GM10266 (cell line): ENCODE measurements at regions not wholly inside any gene's neighbourhood (a gene's known extent, or its start where the extent isn't known, plus 50 kb on each side); places are given as distances from the start of the nearest gene placed in this dataset.

Experiments
- DNase-seq: peaks from one replicate; pipeline ENCODE4 v3.0.0; 2012; ENCODE audit errors: extremely low spot score
- TF ChIP-seq, protein P1 (sequence below): IDR thresholded peaks from 2 replicates; pipeline ENCODE4 v1.5.1; 2012; ENCODE audit warnings: mild to moderate bottlenecking, low read depth; ENCODE audit not compliant: control insufficient read depth, insufficient read depth; ENCODE audit errors: missing control alignments

DNA sequence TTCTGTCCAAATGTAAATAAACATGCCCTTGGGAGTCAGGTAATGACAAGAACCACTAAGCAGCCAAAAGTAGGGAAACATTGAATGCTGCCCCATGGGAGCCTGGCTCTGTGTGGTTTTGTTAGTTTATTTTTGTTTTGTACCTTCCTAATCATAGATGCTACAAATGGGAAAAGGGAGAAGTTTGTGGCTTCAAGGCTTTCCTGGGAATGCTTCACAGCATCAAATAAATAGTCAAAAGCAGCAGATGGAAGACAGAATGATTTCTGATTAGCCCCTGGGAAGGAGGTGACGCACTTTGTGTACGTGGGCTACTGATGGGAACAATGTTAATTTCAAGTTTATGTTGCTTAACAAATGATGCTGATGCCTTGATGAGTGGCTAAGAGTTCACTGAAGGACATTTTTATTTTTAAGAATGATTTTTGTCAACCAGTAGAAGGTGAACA lies 532.7 kb downstream of the BCKDHB start:
- TF ChIP-seq, protein P1, sequence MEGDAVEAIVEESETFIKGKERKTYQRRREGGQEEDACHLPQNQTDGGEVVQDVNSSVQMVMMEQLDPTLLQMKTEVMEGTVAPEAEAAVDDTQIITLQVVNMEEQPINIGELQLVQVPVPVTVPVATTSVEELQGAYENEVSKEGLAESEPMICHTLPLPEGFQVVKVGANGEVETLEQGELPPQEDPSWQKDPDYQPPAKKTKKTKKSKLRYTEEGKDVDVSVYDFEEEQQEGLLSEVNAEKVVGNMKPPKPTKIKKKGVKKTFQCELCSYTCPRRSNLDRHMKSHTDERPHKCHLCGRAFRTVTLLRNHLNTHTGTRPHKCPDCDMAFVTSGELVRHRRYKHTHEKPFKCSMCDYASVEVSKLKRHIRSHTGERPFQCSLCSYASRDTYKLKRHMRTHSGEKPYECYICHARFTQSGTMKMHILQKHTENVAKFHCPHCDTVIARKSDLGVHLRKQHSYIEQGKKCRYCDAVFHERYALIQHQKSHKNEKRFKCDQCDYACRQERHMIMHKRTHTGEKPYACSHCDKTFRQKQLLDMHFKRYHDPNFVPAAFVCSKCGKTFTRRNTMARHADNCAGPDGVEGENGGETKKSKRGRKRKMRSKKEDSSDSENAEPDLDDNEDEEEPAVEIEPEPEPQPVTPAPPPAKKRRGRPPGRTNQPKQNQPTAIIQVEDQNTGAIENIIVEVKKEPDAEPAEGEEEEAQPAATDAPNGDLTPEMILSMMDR, result no peak
- DNase-seq, result no peak

DNA sequence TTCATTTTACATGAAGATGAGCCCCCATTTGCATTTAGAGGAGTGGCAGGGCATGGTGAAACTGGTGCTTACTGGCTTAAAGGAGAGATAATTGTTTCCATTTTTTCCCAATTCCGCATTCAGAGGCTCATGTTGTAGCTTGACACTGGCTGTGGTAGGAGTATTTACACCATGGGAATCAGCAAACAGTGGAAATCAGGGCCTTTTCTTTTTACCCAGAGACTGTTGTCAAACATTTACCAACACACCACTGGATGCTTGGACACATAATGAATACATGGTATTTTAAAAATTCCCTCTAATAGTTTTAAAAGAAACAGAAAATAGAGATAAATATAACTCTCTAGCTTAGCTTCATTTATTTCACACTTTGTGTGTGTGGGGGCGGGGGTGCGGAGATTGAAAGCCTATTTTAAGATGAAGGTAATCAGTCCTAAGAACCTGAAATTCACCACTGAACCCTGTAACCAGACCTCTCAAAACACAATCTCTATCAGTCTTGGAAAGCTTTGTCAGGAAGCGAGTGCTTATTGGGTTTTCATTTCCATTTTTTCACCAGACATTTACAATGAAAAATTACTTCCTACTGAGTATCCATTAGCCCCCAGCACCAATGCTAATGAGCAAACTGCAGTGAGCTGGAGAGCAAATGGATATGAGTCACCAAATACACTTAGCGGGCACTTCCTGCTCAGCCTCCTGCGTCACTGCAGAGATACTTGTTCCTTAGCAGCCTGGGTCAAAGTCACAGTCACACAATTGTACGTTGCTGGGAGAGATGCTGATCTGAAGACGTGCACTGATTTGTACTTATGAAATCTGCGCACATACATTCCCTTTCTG lies 532.0 kb downstream of the BCKDHB start:
- peak; percentile 10 for DNase-seq
- TF ChIP-seq, protein P1, result no peak

DNA sequence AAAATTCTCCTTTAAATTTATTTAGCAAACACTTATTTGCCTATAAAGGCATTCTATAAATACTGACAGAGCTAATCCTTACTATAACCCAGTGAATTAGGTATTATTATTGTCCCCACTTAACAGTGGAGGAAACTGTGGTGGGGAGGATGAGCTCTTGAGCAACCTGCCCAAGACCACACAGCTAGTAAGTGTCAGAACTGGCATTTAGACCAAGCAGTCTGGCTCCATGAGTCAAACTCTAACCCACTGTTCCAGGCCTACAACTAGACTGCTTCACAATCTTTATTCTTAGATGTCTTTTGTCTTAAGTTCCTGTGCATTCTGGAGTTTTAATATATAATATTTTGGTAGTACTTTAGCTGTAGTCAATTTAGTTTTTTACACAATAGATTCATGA lies 530.8 kb downstream of the BCKDHB start:
- DNase-seq, result no peak
- TF ChIP-seq, protein P1, result no peak

DNA sequence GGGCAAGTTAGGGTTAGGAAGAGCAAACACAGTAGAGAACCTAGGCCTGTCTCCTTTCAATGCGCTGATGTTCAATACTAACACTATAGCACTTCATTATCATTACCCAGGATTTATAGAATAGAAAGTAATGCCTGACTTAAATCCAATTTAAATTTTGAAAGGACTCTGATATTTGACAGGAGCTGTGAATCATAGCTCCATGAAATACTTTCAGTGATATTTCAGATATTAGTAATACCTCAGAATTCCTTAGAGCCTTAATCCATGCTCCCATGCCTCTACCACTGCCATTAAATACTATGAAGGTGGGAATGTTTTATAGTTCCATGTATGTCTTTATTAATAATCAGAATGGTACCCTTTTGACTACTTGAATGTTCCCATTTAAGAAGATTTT lies 530.2 kb downstream of the BCKDHB start:
- TF ChIP-seq, protein P1, result no peak
- no peak for DNase-seq

DNA sequence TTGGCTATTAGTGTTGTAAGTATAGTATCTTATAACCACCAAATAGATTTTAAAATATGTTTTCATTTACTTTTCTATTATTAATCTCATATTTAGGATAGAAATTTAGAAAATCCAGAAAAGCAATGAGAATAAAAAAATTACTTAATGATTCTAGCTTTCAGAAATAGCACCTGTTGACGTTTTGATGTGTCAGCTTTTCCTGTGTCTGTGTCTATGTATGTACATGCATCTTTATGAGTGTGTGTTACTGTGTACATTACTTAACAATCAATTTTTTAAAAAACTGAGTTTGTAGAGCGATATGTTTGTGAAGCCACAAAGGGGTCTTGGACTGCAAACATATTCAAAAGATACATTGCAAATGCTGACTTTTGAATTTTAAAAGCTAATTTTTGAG lies 526.9 kb downstream of the BCKDHB start:
- no peak for DNase-seq
- TF ChIP-seq, protein P1, result no peak

DNA sequence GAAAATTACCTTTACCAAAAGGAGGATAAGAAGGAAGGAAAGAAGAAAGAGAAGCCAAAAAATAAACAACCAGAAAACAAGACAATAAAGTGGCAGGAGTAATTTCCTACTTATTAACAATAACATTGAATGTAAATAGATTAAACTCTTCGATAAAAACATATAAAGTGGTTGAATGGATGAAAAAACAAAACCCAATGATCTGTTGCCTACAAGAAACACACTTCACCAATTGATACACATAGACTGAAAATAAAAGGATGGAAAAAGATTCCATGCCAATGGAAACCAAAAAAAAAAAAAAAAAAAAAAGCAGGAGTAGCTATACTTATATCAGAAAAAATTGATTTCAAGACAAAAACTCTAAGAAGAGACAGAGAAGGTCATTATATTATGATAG lies 518.9 kb downstream of the BCKDHB start:
- TF ChIP-seq, protein P1, result no peak
- no peak for DNase-seq

DNA sequence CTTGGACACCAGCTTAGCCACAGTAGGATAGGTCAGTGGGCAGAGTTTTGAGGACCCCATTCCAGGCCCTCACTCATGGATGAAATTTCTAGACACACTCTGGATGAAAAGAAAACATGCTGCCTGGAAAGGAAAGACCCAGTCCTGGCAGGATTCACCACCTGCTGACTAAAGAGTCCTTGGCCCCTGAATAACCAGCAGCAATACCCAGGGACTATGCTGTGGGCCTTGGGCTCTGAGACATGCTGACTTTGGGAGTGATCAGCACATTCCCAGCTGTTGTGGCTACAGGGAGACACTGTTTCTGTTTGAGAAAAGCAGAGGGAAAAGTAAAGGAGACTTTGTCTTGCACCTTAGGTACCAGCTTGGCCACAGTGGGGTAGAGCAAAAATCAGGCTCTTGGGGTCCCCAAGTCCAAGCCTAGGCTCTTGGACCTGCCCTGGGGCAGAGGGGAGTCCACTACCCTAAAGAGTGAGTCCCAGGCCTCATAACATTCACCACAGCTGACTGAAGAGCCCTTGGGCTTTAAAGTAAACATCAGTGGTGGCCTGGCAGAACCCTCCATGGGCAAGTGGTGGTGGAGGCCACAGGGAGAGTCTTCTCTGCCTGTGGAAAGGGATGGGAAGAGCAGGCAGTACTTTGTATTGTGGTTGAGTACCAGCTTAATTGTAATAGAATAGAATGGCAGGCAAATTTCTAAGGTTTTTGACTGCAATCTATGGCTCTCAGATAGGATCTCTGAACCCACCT lies 516.8 kb downstream of the BCKDHB start:
- no peak for DNase-seq
- TF ChIP-seq, protein P1, result no peak
